ENCODE measurements at regions not wholly inside any gene's neighbourhood (a gene's known extent, or its start where the extent isn't known, plus 50 kb on each side); places are given as distances from the start of the nearest gene placed in this dataset.
"Not testable (repeated sequence)": the region's sequence is repeated elsewhere in the genome, so short reads cannot be mapped to it uniquely, and the experiment has no call there.

GRCh38 chr3:522888-523287, 326.3 kb downstream of the CHL1 start:
- Histone ChIP-seq H3K27me3 (ENCODE audit: low read depth, low read length) (no peaks in the 10 kb centered on the region), H3K4me3 (ENCODE audit: low read depth in 1 of 2, low read length in 2 of 2) (no peak overlapping the region), H3K9me3 (ENCODE audit: control insufficient read depth in 1 of 2, low read length in 2 of 2) (no peaks in the 10 kb centered on the region), H3K27ac (ENCODE audit: low read length) (no peak overlapping the region), H3K4me1 (ENCODE audit: control insufficient read depth in 1 of 2, insufficient read depth in 2 of 2, low read length in 2 of 2) (no peaks in the 10 kb centered on the region), H3K36me3 (ENCODE audit: control insufficient read depth in 1 of 2, insufficient read depth in 2 of 2, low read length in 2 of 2) (no peaks in the 10 kb centered on the region)

GRCh38 chr3:525415-525814, 328.9 kb downstream of the CHL1 start:
- no peaks in the 10 kb centered on the region for H3K4me1 ChIP-seq (ENCODE audit: control insufficient read depth in 1 of 2, insufficient read depth in 2 of 2, low read length in 2 of 2)
- no peaks in the 10 kb centered on the region for H3K9me3 ChIP-seq (ENCODE audit: control insufficient read depth in 1 of 2, low read length in 2 of 2)
- no peaks in the 10 kb centered on the region for H3K36me3 ChIP-seq (ENCODE audit: control insufficient read depth in 1 of 2, insufficient read depth in 2 of 2, low read length in 2 of 2)
- H3K27ac ChIP-seq (ENCODE audit: low read length): no peak overlapping the region
- H3K4me3 ChIP-seq (ENCODE audit: low read depth in 1 of 2, low read length in 2 of 2): no peak overlapping the region
- H3K27me3 ChIP-seq (ENCODE audit: low read depth, low read length): no peaks in the 10 kb centered on the region

GRCh38 chr3:535566-536416, 339.2 kb downstream of the CHL1 start:
- no peaks in the 10 kb centered on the region for H3K27me3 ChIP-seq (ENCODE audit: low read depth, low read length)
- peak overlapping the region; percentile 38 to 61 for H3K4me3 ChIP-seq (ENCODE audit: low read depth in 1 of 2, low read length in 2 of 2)
- H3K27ac ChIP-seq (ENCODE audit: low read length): no peak overlapping the region
- peaks cover 0 to 6% of the 10 kb centered on the region in 2 donors for H3K9me3 ChIP-seq (ENCODE audit: control insufficient read depth in 1 of 2, low read length in 2 of 2)
- no peaks in the 10 kb centered on the region for H3K36me3 ChIP-seq (ENCODE audit: control insufficient read depth in 1 of 2, insufficient read depth in 2 of 2, low read length in 2 of 2)
- H3K4me1 ChIP-seq (ENCODE audit: control insufficient read depth in 1 of 2, insufficient read depth in 2 of 2, low read length in 2 of 2): no peaks in the 10 kb centered on the region

- H3K4me1 ChIP-seq (ENCODE audit: control insufficient read depth in 1 of 2, insufficient read depth in 2 of 2, low read length in 2 of 2): no peaks in the 10 kb centered on the region
- H3K9me3 ChIP-seq (ENCODE audit: control insufficient read depth in 1 of 2, low read length in 2 of 2): peaks cover 0 to 6% of the 10 kb centered on the region in 2 donors
- H3K27ac ChIP-seq (ENCODE audit: low read length): no peak overlapping the region
- H3K36me3 ChIP-seq (ENCODE audit: control insufficient read depth in 1 of 2, insufficient read depth in 2 of 2, low read length in 2 of 2): no peaks in the 10 kb centered on the region
- H3K4me3 ChIP-seq (ENCODE audit: low read depth in 1 of 2, low read length in 2 of 2): peak overlapping the region; percentile 38 to 61
- no peaks in the 10 kb centered on the region for H3K27me3 ChIP-seq (ENCODE audit: low read depth, low read length)
Measured at GRCh38 chr3:536417-536813, 339.9 kb downstream of the CHL1 start.

- H3K9me3 ChIP-seq (ENCODE audit: control insufficient read depth in 1 of 2, low read length in 2 of 2): no peaks in the 10 kb centered on the region
- H3K27ac ChIP-seq (ENCODE audit: low read length): no peak overlapping the region
- no peak overlapping the region for H3K4me3 ChIP-seq (ENCODE audit: low read depth in 1 of 2, low read length in 2 of 2)
- no peaks in the 10 kb centered on the region for H3K4me1 ChIP-seq (ENCODE audit: control insufficient read depth in 1 of 2, insufficient read depth in 2 of 2, low read length in 2 of 2)
- H3K27me3 ChIP-seq (ENCODE audit: low read depth, low read length): no peaks in the 10 kb centered on the region
- no peaks in the 10 kb centered on the region for H3K36me3 ChIP-seq (ENCODE audit: control insufficient read depth in 1 of 2, insufficient read depth in 2 of 2, low read length in 2 of 2)
Measured at GRCh38 chr3:541062-541801, 344.7 kb downstream of the CHL1 start.

GRCh38 chr3:542021-542420, 345.5 kb downstream of the CHL1 start:
- Histone ChIP-seq H3K9me3 (ENCODE audit: control insufficient read depth in 1 of 2, low read length in 2 of 2) (no peaks in the 10 kb centered on the region), H3K27me3 (ENCODE audit: low read depth, low read length) (no peaks in the 10 kb centered on the region), H3K4me1 (ENCODE audit: control insufficient read depth in 1 of 2, insufficient read depth in 2 of 2, low read length in 2 of 2) (no peaks in the 10 kb centered on the region), H3K4me3 (ENCODE audit: low read depth in 1 of 2, low read length in 2 of 2) (no peak overlapping the region), H3K36me3 (ENCODE audit: control insufficient read depth in 1 of 2, insufficient read depth in 2 of 2, low read length in 2 of 2) (no peaks in the 10 kb centered on the region), H3K27ac (ENCODE audit: low read length) (no peak overlapping the region)

- H3K4me3 ChIP-seq (ENCODE audit: low read depth in 1 of 2, low read length in 2 of 2): no peak overlapping the region
- H3K36me3 ChIP-seq (ENCODE audit: control insufficient read depth in 1 of 2, insufficient read depth in 2 of 2, low read length in 2 of 2): no peaks in the 10 kb centered on the region
- H3K4me1 ChIP-seq (ENCODE audit: control insufficient read depth in 1 of 2, insufficient read depth in 2 of 2, low read length in 2 of 2): no peaks in the 10 kb centered on the region
- no peak overlapping the region for H3K27ac ChIP-seq (ENCODE audit: low read length)
- no peaks in the 10 kb centered on the region for H3K9me3 ChIP-seq (ENCODE audit: control insufficient read depth in 1 of 2, low read length in 2 of 2)
- no peaks in the 10 kb centered on the region for H3K27me3 ChIP-seq (ENCODE audit: low read depth, low read length)
Measured at GRCh38 chr3:549636-550035, 353.1 kb downstream of the CHL1 start.

- no peaks in the 10 kb centered on the region for H3K36me3 ChIP-seq (ENCODE audit: control insufficient read depth in 1 of 2, insufficient read depth in 2 of 2, low read length in 2 of 2)
- no peaks in the 10 kb centered on the region for H3K4me1 ChIP-seq (ENCODE audit: control insufficient read depth in 1 of 2, insufficient read depth in 2 of 2, low read length in 2 of 2)
- no peaks in the 10 kb centered on the region for H3K9me3 ChIP-seq (ENCODE audit: control insufficient read depth in 1 of 2, low read length in 2 of 2)
- H3K27ac ChIP-seq (ENCODE audit: low read length): no peak overlapping the region
- no peaks in the 10 kb centered on the region for H3K27me3 ChIP-seq (ENCODE audit: low read depth, low read length)
- no peak overlapping the region for H3K4me3 ChIP-seq (ENCODE audit: low read depth in 1 of 2, low read length in 2 of 2)
Measured at GRCh38 chr3:550471-550870, 353.9 kb downstream of the CHL1 start.

GRCh38 chr3:557972-558371, 361.4 kb downstream of the CHL1 start:
- Histone ChIP-seq H3K27me3 (ENCODE audit: low read depth, low read length) (no peaks in the 10 kb centered on the region), H3K4me1 (ENCODE audit: control insufficient read depth in 1 of 2, insufficient read depth in 2 of 2, low read length in 2 of 2) (no peaks in the 10 kb centered on the region), H3K9me3 (ENCODE audit: control insufficient read depth in 1 of 2, low read length in 2 of 2) (no peaks in the 10 kb centered on the region), H3K36me3 (ENCODE audit: control insufficient read depth in 1 of 2, insufficient read depth in 2 of 2, low read length in 2 of 2) (no peaks in the 10 kb centered on the region), H3K4me3 (ENCODE audit: low read depth in 1 of 2, low read length in 2 of 2) (no peak overlapping the region), H3K27ac (ENCODE audit: low read length) (no peak overlapping the region)

- Histone ChIP-seq H3K4me1 (ENCODE audit: control insufficient read depth in 1 of 2, insufficient read depth in 2 of 2, low read length in 2 of 2) (no peaks in the 10 kb centered on the region), H3K27me3 (ENCODE audit: low read depth, low read length) (no peaks in the 10 kb centered on the region), H3K4me3 (ENCODE audit: low read depth in 1 of 2, low read length in 2 of 2) (no peak overlapping the region), H3K27ac (ENCODE audit: low read length) (no peak overlapping the region), H3K36me3 (ENCODE audit: control insufficient read depth in 1 of 2, insufficient read depth in 2 of 2, low read length in 2 of 2) (no peaks in the 10 kb centered on the region), H3K9me3 (ENCODE audit: control insufficient read depth in 1 of 2, low read length in 2 of 2) (no peaks in the 10 kb centered on the region)
Measured at GRCh38 chr3:567488-568185, 371.1 kb downstream of the CHL1 start.

GRCh38 chr3:579529-579928, 383.0 kb downstream of the CHL1 start:
- H3K36me3 ChIP-seq (ENCODE audit: control insufficient read depth in 1 of 2, insufficient read depth in 2 of 2, low read length in 2 of 2); H3K4me3 ChIP-seq (ENCODE audit: low read depth in 1 of 2, low read length in 2 of 2); H3K4me1 ChIP-seq (ENCODE audit: control insufficient read depth in 1 of 2, insufficient read depth in 2 of 2, low read length in 2 of 2): not testable (repeated sequence)

More at GRCh38 chr3:579529-579928, 383.0 kb downstream of the CHL1 start:
- H3K27ac ChIP-seq (ENCODE audit: low read length); H3K27me3 ChIP-seq (ENCODE audit: low read depth, low read length); H3K9me3 ChIP-seq (ENCODE audit: control insufficient read depth in 1 of 2, low read length in 2 of 2): not testable (repeated sequence)

All from muscle layer of duodenum (tissue), 2 donors.